ENCODE measurements at regions not wholly inside any gene's neighbourhood (a gene's known extent, or its start where the extent isn't known, plus 50 kb on each side); places are given as distances from the start of the nearest gene placed in this dataset.

DNA sequence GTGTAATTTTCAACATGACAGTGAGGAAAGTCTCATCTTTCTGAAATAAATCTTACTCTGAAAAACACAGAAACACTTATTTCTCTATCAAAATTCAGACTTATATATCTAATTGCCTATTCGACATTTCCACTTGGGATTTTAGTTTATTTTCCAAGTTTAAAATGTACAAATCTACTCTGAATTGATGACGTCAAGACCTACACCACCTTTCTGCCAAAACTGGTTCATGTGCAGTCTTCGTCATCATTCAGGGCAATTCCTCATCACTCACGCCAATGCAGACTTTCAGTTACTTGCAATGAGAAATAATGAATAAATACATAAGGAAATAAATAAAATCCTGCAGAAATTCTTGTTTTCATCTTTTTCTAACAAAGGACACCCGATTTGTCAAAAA, 843.8 kb downstream of the C12orf50 start:
- Mint-ChIP-seq H3K4me1 (ENCODE audit: unreplicated experiment) (no peaks in the 10 kb centered on the region), H3K27ac (ENCODE audit: unreplicated experiment) (no peak overlapping the region), H3K9me3 (ENCODE audit: unreplicated experiment) (no peaks in the 10 kb centered on the region), H3K36me3 (ENCODE audit: low read depth, unreplicated experiment) (no peaks in the 10 kb centered on the region), H3K4me3 (ENCODE audit: unreplicated experiment) (no peak overlapping the region), H3K27me3 (ENCODE audit: unreplicated experiment) (no peaks in the 10 kb centered on the region)
- DNase-seq (ENCODE audit: low spot score): no peak
- TF ChIP-seq, protein P1, sequence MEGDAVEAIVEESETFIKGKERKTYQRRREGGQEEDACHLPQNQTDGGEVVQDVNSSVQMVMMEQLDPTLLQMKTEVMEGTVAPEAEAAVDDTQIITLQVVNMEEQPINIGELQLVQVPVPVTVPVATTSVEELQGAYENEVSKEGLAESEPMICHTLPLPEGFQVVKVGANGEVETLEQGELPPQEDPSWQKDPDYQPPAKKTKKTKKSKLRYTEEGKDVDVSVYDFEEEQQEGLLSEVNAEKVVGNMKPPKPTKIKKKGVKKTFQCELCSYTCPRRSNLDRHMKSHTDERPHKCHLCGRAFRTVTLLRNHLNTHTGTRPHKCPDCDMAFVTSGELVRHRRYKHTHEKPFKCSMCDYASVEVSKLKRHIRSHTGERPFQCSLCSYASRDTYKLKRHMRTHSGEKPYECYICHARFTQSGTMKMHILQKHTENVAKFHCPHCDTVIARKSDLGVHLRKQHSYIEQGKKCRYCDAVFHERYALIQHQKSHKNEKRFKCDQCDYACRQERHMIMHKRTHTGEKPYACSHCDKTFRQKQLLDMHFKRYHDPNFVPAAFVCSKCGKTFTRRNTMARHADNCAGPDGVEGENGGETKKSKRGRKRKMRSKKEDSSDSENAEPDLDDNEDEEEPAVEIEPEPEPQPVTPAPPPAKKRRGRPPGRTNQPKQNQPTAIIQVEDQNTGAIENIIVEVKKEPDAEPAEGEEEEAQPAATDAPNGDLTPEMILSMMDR (IDR thresholded peaks at IDR 0.05; ENCODE audit: unreplicated experiment): no peak

- TF ChIP-seq, protein P1 (IDR thresholded peaks at IDR 0.05; ENCODE audit: unreplicated experiment): no peak
- no peak overlapping the region for H3K4me3 Mint-ChIP-seq (ENCODE audit: unreplicated experiment)
- DNase-seq (ENCODE audit: low spot score): no peak
- no peaks in the 10 kb centered on the region for H3K4me1 Mint-ChIP-seq (ENCODE audit: unreplicated experiment)
- H3K27me3 Mint-ChIP-seq (ENCODE audit: unreplicated experiment): no peaks in the 10 kb centered on the region
- no peak overlapping the region for H3K27ac Mint-ChIP-seq (ENCODE audit: unreplicated experiment)
- no peaks in the 10 kb centered on the region for H3K36me3 Mint-ChIP-seq (ENCODE audit: low read depth, unreplicated experiment)
- H3K9me3 Mint-ChIP-seq (ENCODE audit: unreplicated experiment): no peaks in the 10 kb centered on the region
Measured at GRCh38 chr12:87182696-87183233, 846.4 kb downstream of the C12orf50 start.

DNA sequence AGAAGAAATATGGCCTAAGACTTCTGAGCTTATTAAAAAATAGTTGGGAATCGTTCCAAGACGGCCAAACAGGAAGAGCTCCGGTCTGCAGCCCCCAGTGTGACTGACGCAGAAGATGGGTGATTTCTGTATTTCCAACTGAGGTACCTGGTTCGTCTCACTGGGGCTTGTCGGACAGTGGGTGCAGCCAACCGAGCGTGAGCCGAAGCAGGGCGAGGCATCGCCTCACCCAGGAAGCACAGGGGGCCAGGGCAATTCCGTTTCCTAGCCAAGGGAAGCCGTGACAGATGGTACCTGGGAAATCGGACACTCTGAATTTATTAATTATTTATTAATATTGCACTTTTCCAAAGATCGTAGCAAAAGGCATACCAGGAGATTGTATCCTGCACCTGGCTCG, 857.8 kb downstream of the C12orf50 start:
- no peak for DNase-seq (ENCODE audit: low spot score)
- H3K27me3 Mint-ChIP-seq (ENCODE audit: unreplicated experiment): peaks cover 2% of the 10 kb centered on the region
- no peak overlapping the region for H3K4me3 Mint-ChIP-seq (ENCODE audit: unreplicated experiment)
- H3K36me3 Mint-ChIP-seq (ENCODE audit: low read depth, unreplicated experiment): peaks cover 3% of the 10 kb centered on the region
- H3K9me3 Mint-ChIP-seq (ENCODE audit: unreplicated experiment): peaks cover under 1% of the 10 kb centered on the region
- TF ChIP-seq, protein P1 (IDR thresholded peaks at IDR 0.05; ENCODE audit: unreplicated experiment): no peak
- H3K27ac Mint-ChIP-seq (ENCODE audit: unreplicated experiment): no peak overlapping the region
- no peaks in the 10 kb centered on the region for H3K4me1 Mint-ChIP-seq (ENCODE audit: unreplicated experiment)

DNA sequence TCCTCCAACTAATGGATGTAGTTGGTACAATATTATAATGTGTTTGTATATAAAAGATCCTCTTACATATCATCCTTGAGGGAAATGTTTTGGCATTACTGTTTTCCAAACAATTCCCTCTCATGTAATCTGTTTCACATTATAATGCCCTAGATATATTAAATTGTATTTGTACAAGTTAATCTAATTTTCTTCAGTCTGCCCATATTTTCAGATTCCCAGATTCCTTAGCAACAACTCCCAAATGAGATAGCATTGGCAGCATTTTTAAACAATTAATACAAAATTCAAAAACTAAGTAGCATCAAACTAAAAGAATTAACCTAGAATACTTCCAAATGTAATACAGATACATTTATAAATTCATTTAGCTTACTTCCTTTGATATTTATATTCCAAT, 860.2 kb downstream of the C12orf50 start:
- Mint-ChIP-seq H3K36me3 (ENCODE audit: low read depth, unreplicated experiment) (peaks cover 3% of the 10 kb centered on the region), H3K4me3 (ENCODE audit: unreplicated experiment) (no peak overlapping the region), H3K27ac (ENCODE audit: unreplicated experiment) (no peak overlapping the region), H3K27me3 (ENCODE audit: unreplicated experiment) (no peaks in the 10 kb centered on the region), H3K4me1 (ENCODE audit: unreplicated experiment) (no peaks in the 10 kb centered on the region), H3K9me3 (ENCODE audit: unreplicated experiment) (peaks cover 12% of the 10 kb centered on the region)
- TF ChIP-seq, protein P1 (IDR thresholded peaks at IDR 0.05; ENCODE audit: unreplicated experiment): no peak
- DNase-seq (ENCODE audit: low spot score): no peak

DNA sequence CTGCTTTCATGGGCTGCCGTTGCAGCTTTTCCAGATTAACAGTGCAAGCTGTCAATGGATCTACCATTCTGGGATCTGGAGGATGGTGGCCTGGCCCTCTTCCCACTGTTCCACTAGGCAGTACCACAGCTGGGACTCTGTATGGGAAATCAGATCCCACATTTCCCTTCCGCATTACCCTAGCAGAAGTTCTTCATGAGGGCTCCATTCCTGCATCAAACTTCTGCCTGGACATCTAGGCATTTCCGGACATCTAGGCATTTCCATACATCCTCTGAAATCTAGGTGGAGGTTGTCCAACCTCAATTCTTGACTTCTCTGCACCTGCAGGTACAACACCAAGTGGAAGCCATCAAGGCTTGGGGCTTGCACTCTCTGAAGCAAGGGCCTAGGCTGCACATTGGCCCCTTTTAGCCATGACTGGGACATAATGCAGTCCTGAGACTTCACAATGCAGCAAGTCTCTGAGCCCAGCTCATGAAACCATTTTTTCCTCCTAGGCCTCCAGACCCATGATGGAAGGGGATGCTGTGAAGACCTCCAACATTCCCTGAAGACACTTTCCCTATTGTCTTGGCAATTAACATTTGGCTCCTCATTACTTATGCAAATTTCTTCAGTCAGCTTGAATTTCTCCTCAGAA, 863.3 kb downstream of the C12orf50 start:
- Mint-ChIP-seq H3K4me3 (ENCODE audit: unreplicated experiment) (no peak overlapping the region), H3K4me1 (ENCODE audit: unreplicated experiment) (no peaks in the 10 kb centered on the region), H3K9me3 (ENCODE audit: unreplicated experiment) (peaks cover 12% of the 10 kb centered on the region), H3K27ac (ENCODE audit: unreplicated experiment) (no peak overlapping the region), H3K27me3 (ENCODE audit: unreplicated experiment) (no peaks in the 10 kb centered on the region), H3K36me3 (ENCODE audit: low read depth, unreplicated experiment) (peaks cover 3% of the 10 kb centered on the region)
- no peak for DNase-seq (ENCODE audit: low spot score)
- TF ChIP-seq, protein P1 (IDR thresholded peaks at IDR 0.05; ENCODE audit: unreplicated experiment): no peak
